Retinal pigment epithelial cell (primary cell): ENCODE measurements at regions not wholly inside any gene's neighbourhood (a gene's known extent, or its start where the extent isn't known, plus 50 kb on each side); places are given as distances from the start of the nearest gene placed in this dataset.

Experiments used
- DNase-seq: peaks from one replicate; pipeline ENCODE4 v3.0.0-alpha.2; 2010; ENCODE audit warnings: low read depth
- H3K4me3 ChIP-seq: 2 replicates; pipeline ENCODE4 v1.5.1; 2011; ENCODE audit warnings: mild to moderate bottlenecking, low read length, control low read depth, moderate library complexity
- TF ChIP-seq, protein P1 (sequence below): conservative IDR thresholded peaks from 2 replicates; pipeline ENCODE4 v1.5.1; 2011; ENCODE audit warnings: low read depth, low read length, control low read depth, inconsistent platforms

- no peak for DNase-seq
- TF ChIP-seq, protein P1, sequence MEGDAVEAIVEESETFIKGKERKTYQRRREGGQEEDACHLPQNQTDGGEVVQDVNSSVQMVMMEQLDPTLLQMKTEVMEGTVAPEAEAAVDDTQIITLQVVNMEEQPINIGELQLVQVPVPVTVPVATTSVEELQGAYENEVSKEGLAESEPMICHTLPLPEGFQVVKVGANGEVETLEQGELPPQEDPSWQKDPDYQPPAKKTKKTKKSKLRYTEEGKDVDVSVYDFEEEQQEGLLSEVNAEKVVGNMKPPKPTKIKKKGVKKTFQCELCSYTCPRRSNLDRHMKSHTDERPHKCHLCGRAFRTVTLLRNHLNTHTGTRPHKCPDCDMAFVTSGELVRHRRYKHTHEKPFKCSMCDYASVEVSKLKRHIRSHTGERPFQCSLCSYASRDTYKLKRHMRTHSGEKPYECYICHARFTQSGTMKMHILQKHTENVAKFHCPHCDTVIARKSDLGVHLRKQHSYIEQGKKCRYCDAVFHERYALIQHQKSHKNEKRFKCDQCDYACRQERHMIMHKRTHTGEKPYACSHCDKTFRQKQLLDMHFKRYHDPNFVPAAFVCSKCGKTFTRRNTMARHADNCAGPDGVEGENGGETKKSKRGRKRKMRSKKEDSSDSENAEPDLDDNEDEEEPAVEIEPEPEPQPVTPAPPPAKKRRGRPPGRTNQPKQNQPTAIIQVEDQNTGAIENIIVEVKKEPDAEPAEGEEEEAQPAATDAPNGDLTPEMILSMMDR = no peak
- no peak overlapping the region for H3K4me3 ChIP-seq
These were observed 886.2 kb upstream of the GHITM start for GRCh38 chr10:83253011-83253671.

DNA sequence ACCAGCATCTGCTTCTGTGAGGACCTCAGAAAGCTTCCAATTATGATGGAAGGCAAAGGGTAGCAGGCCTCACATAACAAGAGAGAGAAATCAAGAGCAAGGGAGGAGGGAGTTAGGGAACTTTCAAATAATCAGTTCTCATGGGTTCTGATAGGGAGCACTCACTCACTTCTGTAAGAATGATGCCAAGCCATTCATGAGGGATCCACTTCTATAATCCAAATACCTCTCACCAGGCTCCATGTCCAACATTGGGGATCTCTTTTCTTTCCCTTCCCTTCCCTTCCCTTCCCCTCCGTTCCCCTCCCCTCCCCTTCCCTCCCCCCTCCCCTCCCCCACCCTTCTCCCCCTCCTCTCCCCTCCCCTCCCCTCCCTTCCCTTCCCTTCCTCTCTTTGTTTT, 884.6 kb upstream of the GHITM start:
- no peak for DNase-seq
- TF ChIP-seq, protein P1 = no peak
- no peak overlapping the region for H3K4me3 ChIP-seq

DNA sequence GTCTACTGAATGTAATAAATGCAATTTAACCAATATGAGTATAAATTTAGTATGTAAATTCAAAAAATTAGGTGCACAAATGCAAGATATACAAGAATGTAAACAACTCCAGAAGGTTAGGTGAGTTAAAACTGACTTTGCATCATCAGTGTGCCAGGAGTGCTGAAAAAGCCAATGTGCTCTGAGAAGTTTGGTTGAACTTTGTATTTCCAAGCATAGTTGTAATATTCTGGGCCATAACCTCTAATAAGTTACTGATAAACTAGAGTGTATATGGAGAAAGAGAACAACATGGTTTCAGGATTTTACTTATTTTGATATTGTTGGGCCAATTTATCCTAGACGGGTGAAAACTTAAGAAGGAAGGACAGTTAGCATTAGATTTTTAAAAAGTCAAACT, 876.9 kb upstream of the GHITM start:
- TF ChIP-seq, protein P1 = no peak
- H3K4me3 ChIP-seq = no peak overlapping the region
- DNase-seq = no peak

DNA sequence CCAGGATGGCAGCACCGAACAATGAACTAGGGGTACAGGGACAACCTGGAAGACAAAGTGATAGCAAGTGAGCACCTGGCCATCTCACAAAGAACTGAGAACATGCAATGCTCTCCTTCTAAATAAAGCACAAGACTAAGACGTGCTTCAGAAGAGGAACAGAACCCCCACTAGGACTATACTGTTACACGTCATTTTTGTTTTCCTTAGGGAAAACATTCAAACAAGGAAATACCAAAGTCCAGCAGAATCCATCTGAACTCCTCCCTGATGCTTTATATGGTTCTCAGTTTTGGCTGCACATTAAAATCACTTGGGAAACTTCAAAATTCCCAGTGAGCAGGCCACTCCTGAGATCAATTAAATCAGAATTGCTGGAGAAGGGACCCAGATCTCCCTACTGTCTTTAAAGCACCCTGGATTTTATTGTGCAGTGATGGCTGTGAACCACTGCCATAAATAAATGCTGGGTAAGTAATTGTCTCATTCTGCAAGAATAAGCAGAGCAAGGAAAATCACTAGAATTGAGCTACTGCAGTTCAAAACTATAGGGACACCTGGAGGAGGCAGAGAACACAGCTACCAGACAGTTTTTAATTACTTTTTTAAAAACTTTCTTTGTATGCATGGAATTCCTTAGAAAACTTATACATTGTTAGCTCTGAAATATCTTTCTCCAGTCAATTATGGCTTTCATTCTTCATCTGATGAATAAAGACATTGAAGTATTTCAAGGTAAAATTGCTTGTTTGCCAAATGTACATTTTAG, 866.5 kb upstream of the GHITM start:
- no peak for DNase-seq
- TF ChIP-seq, protein P1 = peak; percentile 8
- H3K4me3 ChIP-seq = no peak overlapping the region

- DNase-seq = no peak
- H3K4me3 ChIP-seq = no peak overlapping the region
- TF ChIP-seq, protein P1 = no peak
These were observed 865.2 kb upstream of the GHITM start for GRCh38 chr10:83274088-83274487.

DNA sequence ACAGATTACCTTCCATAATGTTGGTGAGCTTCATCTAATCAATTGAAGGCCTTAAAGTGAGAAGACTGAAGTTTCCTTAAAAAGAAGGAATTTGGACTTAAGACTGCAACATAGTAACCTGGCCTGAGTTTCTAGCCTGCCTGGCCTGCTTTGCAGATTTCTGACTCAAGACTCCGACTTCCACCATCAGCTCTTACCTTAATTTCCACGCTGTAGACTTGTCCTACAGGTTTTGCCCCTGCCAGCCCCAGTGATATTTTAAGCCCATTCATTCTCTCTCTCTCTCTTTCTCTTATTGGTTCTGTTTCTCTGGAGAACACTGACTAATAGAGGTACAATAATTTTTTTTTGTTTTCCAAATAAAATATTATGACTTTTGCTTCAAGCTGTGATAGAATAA, 862.3 kb upstream of the GHITM start:
- TF ChIP-seq, protein P1 = no peak
- no peak for DNase-seq

DNA sequence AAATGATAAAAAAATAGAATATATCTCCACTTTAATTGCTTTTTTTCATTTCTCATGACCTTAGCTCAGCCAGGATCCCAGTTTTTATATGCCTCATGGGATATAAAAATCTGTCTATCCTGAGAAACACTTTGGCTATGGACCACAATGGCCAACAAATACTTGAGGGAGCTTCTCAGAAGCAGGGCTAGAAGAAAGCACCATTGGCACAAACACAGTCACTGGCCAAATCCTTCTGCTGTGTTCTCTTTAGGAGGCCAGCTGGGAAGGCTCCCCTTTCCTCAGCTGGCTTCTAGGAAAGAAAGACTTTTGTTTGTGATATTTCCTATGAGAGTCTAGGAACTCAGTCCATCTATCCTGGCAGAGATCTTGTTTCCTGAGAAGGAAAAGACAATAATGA, 856.2 kb upstream of the GHITM start:
- DNase-seq = no peak
- TF ChIP-seq, protein P1 = no peak
- H3K4me3 ChIP-seq = no peak overlapping the region

More for the DNA sequence above, 862.3 kb upstream of the GHITM start:
- no peak overlapping the region for H3K4me3 ChIP-seq
